ENCODE measurements at regions not wholly inside any gene's neighbourhood (a gene's known extent, or its start where the extent isn't known, plus 50 kb on each side); places are given as distances from the start of the nearest gene placed in this dataset.

DNA sequence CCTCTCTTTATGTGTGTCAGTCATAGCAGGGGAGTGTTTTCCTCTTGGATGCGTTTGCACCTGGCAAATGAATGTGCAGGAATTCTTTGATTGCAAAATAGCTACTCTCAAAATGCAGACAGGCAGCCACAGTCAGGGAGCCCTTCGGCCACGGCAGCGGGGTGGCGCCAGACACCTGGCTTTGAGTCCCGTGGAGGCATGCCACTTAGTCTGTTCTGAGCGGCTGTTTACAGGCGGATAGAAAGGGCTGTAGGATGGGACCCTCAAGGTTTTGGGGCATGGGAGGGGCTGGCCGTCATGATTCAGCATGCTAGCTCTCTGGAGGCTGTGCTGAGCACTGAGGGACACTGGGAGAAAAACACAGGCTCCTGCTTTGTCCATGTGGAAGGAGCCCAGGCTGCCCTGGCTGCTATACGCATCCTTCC, 117.1 kb downstream of the SLC25A47 start:
- peak; percentile 82 for DNase-seq

DNA sequence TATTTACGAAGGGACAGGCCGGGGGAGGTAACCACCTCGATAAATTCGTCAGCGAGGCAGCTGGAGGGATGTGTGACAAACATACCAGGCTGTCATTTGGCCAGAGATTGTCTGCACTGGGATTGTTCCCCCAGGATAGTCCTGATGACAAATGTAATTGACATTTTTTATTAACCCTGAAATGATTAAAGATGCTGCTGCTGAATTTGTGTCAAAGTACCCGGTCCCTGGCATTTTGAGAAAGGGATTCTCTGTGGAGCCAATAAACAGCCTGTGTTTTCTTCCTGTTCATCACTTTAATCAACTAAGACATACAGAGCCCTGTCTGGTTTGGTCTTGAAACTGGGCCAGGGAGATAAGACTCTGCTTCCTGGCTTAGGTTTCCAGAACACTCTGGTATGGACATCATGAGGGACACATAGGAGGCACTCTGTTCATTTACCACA, 117.6 kb downstream of the SLC25A47 start:
- peak; percentile 20 for DNase-seq

DNA sequence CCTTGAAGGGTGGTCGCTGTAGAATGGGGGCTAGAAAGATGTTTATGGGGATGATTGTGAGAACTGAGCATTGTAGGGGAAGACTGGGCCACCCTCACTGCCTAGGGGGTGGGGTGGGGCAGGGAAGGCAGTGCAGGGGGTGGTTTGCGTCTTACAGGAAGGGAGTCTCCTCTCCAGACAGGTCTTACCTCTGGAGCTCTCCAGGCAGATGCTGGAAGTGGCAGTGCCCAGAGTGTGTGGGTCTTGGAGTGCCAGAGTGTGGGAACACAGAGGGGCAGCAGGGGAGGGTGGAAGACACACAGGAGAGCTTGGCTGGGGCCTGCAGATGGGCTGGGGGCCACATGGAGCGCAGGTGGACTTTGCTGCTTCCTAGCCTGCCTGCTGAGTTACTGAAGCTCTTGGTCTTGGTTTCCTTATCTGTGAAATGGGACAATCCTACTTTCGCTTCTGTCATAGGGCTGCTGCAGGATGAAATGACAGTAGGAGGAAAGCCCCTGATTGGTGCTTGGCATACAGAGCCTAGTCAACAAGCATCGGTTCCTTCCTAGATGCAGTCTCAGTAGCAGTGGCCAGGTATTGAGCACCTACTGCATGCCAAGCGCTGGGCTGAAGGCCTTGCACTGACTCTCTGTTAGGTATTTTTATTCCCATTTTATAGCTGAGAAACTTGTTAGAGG, 118.3 kb downstream of the SLC25A47 start:
- DNase-seq = peak; percentile 32

DNA sequence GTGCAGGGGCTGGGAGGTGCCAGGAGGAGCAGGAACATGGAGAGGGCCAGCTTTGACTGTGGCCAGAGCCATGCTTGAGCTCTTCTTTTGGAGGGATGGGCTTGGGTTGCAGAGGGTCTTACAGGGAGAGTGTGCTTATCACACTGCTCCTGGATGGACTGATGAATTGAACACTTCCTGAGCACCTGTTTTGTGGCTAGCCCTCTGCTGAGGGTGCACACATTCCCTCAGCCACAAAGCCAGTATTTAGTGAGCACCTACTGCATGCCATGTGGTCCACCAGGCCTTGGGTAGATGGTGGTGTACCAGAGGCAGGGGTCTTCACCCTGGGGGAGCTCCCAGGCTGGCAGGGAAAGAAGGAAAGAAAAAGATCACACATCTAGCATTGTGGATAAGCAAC, 118.9 kb downstream of the SLC25A47 start:
- peak; percentile 39 for DNase-seq

DNA sequence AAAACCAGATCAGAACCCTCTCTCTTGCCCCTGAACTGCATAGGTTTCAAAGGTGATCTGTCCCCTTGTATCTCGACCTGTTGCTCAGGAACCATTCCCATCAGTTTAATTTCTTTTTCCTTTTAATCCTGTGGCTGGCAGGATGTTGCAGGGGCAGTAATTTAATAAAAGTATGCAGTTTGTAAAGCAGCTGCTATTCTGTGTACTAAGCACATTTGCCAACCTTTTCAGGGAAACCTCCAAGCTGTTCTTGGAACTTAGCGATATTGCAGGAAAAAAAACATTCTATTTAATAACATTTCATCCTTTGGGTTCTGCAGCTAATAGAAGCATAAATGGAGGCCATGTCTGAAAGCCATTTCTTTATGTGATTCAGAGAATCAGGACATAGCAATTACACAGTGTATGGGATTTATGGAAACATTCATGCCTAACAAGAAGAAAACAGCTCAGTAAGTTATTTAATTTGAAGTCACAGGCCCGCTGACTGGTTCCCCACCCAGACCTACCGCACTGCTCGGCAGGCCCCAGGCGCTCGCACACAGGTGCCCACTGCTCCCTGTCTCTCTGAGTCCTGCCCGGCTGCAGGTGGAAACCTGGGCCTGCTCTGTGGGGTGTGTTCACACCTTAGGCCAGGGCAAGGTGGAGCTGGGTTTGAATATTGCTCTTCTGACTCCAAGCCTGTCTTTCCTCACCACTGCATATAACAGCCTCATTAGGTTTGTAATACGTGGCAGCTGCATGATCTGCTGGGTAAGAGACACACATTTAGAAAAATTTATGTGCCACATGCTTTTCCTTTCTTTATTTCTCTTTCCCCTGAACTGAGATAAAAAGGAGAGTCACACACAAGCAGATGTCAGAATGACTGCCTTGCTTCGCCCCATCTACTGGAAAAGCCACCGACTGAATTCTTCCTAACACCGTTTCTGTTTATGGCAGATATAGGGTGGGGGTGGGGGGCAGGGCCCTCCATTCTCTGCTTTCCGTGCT, 119.7 kb downstream of the SLC25A47 start:
- DNase-seq = peak; percentile 31

DNA sequence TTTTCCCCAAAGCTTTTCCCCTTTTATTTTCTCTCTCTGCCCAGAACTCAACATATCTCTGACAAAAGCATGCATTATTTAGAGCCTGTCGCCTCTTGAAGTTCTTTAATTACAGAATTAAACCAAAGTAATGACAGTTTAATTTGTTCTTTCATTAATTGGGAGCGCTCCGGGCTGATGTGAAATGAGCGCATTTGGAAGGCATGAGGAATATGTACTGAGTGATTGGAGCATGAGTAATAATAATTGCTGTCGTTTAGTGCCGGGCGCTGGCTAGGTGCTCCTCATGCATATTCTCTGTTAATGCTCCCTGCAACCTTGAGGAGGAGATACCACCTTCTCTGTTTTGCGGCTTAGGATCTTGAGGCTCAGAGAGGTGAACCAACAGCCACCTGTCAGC, 120.5 kb downstream of the SLC25A47 start:
- no peak for DNase-seq

DNA sequence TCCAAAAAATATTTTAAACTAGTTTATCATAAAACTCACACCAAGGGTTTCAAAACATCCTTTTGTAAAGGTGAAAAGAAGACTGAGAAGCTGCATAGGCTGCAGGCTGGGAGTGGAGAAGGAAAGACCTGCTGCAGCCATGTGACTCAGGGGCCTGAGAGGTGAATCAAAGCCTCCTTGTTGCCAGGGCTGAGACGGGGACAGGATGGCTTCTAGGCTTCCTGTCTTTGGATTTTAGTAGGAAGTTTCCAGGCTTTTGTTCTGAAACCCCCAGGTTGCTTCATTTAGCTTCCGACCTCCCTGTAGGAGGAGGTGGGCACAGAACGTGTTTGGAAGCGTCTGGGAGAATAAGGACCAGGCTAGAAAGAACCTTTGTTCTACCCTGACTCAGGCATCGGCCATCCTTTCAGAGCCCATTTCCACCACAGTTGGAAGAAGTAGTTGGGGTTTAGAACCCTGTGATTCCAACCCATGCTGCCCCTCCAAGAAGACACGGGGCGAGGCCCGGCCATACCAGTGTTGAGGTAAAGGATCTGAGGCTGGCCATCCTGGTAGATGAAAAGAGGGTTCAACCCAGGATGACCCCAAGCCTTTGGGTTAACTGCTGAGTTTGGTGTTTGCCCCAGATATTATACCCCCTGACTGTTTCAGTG, 122.4 kb downstream of the SLC25A47 start:
- peak; percentile 32 for DNase-seq

DNA sequence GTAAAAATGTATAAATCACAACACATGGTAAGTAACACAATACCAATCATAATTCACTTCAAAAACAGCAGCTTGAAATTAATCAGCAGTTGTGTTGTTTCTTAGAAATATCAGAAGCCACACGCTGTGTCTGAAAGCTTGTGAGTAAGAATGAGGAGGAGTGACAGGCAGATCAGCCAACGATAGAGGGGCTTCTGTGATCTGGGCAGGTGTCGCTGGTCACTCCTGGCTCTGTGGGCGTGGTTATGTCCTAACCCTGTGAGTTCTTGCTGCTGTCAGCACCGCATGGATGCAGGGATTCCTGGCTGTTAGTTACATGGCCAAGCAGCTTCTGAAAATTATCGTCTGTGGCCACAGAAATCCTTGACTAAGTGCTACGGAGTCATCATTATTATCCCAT, 123.4 kb downstream of the SLC25A47 start:
- no peak for DNase-seq

DNA sequence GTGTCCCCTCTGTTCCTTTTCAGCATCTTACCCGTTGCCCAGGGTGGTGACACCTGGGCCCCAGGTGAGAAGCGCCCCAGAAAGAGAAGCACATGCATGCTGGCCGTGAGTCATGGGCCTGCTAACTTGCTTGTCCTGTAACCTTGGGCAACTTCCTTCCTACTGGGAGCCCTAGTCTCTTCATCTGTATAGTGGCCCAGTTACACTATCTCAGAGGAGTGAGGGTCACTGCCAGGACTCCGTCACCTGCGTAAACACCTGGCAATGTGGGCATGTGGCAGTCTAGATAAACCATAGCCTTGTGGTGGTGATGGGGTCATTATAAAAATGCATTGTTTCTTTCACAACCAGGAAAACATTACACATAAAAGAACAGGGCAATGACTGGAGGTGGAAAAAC, 125.2 kb downstream of the SLC25A47 start:
- DNase-seq = peak; percentile 22

DNA sequence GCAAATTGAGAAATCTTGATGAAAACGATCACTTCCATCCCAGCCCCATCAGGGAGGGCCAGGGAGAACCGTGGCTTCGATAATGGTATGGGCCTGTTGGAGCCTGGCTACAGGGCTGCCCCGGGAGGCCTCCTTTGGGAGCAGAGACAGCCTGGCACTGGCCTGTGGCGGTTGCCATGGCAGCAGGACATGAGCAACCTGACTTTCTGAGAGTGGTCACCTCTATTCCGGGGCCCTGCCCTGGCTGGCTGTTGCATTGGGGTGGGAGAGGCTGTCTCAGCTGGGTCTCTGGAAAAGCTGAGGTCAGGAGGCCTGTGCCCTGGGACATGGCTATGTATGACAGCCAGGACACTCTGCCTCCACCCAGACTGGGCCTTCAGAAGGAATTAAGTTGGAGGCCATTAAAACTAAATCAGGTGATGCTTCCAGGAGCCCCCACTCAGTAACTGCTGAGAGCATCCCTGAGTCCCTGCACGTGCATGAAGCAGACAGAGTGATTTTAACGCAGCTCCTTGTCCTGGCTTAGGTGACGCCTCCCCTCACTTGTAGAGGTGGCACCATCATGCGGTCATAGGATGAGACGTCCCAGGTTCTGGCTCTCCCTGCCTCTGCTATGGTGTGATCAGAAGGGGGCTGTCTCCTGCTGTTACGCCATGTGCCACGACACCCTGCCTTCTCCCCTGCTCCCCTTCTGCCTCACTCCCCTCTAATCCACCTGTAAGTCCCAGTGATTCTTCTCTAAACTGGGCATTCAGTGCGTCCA, 126.3 kb downstream of the SLC25A47 start:
- DNase-seq = peak; percentile 23

DNA sequence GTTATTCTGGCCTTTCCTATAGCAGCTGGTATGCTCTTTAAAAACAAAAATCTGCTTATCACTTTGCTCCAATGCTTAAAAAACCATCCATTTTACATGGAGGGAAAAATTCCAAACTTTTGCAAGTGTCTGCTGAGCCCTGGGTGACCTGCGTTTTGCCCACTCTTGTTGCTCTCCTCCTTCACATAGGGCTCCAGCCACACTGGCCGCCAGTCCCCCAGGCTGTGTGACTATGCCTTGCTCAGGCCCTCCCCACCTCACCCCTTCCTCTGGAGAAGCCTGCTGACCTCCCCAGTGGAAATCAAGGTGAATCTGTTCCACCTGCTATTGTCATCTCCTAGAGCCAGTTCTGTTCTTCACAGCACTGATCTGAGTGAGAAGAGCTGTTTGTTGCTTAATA, 126.9 kb downstream of the SLC25A47 start:
- DNase-seq = peak; percentile 34

DNA sequence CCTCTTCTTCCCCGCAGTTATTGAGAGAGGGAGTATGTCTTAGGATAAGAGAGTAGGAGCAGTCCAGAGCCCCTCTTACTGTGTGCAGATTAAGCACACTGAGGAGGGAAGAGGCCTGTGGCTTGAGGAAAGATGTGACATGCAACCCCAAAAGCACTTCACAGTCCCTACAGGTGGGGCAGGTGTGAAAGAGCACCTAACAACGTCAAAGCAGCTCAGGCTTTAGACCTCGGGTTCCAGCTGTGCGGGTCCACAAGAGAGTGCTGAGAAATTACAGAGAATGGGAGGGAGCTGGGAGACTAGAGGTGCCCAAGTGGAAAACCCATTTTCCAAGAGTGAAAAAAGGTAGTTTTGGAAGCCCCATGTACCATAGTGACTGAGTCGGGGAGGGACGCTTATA, 127.6 kb downstream of the SLC25A47 start:
- no peak for DNase-seq

DNA sequence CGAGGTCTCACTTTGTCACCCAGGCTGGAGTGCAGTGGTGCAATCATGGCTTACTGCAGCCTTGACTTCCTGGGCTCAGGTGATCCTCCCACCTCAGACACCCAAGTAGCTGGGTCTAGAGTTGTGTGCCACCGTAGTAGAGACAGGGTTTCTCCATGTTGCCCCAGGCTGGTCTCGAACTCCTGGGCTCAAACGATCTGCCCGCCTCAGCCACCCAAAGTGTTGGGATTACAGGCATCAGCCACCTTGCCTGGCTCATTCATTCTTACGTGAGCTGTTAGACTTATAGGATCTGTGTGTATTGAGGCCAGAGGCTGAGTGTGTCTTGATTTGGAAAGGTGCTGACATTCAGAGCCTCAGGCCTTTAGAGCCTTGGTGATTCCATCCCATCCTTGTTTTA, 128.1 kb downstream of the SLC25A47 start:
- peak; percentile 25 for DNase-seq

DNA sequence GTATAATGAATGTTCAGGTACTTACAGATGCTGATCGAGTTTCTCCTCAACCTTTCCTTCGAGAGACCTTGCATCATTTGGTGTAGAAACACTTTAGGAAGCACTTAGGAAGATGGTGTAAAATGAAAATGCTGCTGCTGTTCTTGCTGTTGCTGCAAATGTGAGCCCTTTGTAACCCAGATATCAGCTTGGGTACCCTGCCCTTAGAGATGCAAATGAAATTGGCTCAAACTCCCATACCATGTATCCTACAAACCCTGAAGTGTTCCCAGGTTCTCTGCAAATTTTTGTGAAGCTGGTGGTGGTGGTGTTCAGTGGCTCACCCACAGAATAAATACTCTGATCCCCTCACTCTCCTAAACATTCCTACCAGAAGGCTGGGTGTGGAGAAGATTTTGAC, 130.8 kb downstream of the SLC25A47 start:
- no peak for DNase-seq

DNA sequence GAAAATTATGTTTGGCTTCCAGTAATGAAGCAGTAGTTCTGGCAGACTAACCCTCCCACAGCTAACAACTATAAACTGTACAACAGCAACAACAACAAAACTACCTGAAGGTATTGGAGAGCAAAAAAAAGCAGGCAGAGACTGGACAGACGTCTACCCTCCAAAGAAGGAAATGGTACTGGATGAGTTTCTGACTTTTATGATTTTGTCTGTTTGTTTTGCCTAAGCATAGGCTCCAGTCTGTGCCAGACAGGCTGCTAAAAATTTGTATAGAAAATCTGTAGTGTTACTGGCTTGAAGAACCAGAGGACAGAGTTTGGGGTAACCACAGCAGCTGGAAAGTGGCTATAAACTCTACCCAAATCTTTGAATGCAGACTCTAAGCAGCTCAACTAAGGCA, 131.3 kb downstream of the SLC25A47 start:
- no peak for DNase-seq

DNA sequence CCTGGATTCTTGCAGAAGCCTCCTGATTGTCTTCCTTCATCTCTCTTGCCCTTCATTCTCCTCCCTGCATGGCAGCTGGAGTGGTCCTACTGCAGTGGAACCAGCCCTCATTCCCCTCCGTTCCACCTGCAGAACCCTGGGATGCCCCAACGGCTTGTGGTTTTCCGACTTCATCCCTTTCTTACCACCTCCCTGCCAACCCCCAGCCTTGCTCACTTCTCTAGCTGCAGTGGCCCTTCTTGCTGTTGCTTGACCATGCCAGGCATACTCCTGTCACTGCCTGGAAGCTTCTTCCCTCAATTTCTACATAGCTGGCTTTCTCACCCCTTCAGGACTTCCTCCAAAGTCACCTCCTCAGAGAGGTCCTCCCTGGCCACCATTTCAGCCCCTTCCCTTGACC, 123.3 kb downstream of the BEGAIN start:
- DNase-seq = no peak

DNA sequence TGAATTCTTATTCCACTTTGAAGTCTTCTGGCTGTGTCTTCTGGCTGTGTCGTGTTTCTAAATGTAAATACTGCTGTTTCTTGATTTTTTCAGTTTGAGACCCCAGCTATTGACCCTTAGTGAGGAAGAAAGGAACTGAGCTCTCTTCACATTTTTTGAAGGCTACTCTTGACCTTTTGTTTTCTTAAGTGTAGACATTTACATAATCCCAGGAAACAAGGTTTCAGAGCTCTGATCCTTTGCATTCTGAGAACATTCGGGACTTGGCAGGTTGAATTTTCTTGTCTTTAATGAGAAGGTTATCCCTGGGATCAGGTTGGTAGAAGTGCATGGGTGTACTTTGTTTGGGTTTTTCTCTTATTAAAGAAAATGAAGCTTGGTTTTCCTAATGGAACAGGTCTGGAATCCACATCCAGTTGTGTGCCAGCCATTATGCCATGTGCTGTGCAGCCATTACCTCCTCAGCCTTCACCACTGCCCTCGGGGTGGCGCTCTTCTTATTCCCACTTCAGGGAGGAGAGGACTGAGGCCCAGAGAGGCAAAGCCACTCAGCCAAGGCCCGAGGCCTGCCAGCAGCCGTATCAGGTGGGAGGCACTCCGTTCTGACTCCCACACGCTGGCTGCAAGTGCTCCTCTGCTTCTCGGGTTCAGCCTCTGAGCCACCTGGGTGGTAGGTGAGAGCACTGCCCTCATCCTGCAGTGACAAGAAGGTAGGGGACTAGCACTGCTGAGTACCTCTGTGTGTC, 120.9 kb downstream of the BEGAIN start:
- no peak for DNase-seq

DNA sequence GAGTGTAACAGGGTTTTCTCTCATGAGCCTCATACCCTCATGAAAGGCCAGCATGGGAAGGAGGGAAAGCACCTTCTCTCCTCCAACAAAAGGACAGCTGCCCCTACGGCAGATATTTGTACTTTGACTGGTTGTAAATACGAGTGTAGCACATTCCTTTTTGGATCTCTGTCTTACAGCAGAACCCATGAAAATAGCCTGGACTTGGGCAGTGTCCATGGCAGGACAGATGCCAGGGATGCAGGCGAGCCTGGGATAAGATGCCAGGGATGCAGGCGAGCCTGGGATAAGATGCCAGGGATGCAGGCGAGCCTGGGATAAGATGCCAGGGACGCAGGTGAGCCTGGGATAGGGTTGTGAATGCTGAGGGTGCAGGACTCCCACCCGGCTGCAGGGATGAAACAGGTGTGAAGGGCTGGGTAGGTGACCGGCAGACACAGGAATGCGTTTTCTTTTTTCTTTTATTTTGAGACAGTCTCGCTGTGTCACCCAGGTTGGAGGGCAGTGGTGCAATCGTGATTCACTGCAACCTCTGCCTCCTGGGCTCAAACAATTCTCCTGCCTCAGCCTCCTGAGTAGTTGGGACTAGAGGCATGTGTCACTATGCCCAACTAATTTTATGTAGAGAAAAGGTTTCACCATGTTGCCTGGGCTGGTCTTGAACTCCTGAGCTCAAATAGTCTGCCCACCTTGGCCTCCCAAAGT, 120.0 kb downstream of the BEGAIN start:
- DNase-seq = no peak

DNA sequence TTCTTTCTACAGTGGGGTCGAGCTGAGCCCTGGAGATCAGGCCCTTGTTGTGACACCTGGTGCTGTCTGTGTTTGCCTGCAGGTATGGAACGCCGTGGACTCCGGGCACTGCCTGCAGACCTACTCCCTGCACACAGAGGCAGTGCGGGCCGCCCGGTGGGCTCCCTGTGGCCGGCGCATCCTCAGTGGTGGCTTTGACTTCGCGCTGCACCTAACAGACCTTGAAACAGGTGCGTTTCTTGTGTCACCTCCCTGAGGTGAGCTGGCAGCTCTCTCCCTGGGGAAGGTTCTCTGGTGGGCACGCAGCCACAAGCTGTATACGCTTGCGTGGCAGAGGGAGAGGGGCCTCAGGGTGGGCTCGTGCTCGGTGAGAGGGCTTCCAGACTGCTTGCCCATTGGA, 119.3 kb downstream of the BEGAIN start:
- DNase-seq = no peak

DNA sequence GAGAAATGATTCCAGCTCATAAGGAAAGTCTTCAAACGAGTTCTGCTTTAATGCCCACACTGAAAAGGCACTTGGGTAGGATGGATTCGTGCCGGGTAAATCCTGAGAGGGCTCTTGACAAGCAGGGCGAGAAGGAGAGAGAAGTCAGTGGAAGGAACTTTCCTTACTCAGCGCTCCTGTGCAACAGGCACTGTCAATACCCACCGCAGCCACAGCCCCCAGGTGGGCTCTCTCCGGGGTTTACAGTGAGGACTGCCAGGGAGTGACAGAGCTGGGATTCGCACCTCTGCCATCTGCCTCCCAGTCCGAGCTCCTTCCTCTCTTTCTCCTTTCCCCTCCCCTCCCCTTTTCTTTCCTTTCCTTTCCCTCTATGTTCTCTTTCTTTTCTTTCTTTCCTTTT, 118.7 kb downstream of the BEGAIN start:
- DNase-seq = no peak
